Breast epithelium (tissue), 3 donors: ENCODE measurements at regions not wholly inside any gene's neighbourhood (a gene's known extent, or its start where the extent isn't known, plus 50 kb on each side); places are given as distances from the start of the nearest gene placed in this dataset.

Experiments
- POLR2AphosphoS5 ChIP-seq, 3 donors: sonication (generic); formaldehyde crosslinking; IDR thresholded peaks; one replicate each; pipeline ENCODE4 v1.6.1; 2017; ENCODE audit warnings: antibody characterized with exemption in 3 of 3
- TF ChIP-seq, protein P1 (sequence below), 3 donors: fragments of 450-650 bp; IDR thresholded peaks; one replicate each; pipeline ENCODE4 v1.5.1; 2016 to 2017; ENCODE audit warnings: antibody characterized with exemption in 3 of 3, mild to moderate bottlenecking in 3 of 3, moderate library complexity in 3 of 3

GRCh38 chr14:31911160-31911559 is 165.9 kb upstream of the ARHGAP5 start:
- TF ChIP-seq POLR2AphosphoS5 (IDR thresholded peaks at IDR 0.05), result no peak
- TF ChIP-seq, protein P1, sequence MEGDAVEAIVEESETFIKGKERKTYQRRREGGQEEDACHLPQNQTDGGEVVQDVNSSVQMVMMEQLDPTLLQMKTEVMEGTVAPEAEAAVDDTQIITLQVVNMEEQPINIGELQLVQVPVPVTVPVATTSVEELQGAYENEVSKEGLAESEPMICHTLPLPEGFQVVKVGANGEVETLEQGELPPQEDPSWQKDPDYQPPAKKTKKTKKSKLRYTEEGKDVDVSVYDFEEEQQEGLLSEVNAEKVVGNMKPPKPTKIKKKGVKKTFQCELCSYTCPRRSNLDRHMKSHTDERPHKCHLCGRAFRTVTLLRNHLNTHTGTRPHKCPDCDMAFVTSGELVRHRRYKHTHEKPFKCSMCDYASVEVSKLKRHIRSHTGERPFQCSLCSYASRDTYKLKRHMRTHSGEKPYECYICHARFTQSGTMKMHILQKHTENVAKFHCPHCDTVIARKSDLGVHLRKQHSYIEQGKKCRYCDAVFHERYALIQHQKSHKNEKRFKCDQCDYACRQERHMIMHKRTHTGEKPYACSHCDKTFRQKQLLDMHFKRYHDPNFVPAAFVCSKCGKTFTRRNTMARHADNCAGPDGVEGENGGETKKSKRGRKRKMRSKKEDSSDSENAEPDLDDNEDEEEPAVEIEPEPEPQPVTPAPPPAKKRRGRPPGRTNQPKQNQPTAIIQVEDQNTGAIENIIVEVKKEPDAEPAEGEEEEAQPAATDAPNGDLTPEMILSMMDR (IDR thresholded peaks at IDR 0.05), result no peak
